Activated naive CD4-positive, alpha-beta T cell treated with anti-CD3 and anti-CD28 coated beads, Interleukin-2, amount 50 U/mL, for 16 hours (primary cell): ENCODE measurements at regions not wholly inside any gene's neighbourhood (a gene's known extent, or its start where the extent isn't known, plus 50 kb on each side); places are given as distances from the start of the nearest gene placed in this dataset.

Source experiments
- DNase-seq: peaks from one replicate; pipeline ENCODE4 v3.0.0-alpha.2; 2020

GRCh38 chr4:110780538-110780937 lies 157.7 kb upstream of the PITX2 start:
- DNase-seq, result no peak

- no peak for DNase-seq
Observed at GRCh38 chr4:110781944-110782343, 159.1 kb upstream of the PITX2 start.

GRCh38 chr4:110787109-110787508 lies 164.2 kb upstream of the PITX2 start:
- no peak for DNase-seq

DNA sequence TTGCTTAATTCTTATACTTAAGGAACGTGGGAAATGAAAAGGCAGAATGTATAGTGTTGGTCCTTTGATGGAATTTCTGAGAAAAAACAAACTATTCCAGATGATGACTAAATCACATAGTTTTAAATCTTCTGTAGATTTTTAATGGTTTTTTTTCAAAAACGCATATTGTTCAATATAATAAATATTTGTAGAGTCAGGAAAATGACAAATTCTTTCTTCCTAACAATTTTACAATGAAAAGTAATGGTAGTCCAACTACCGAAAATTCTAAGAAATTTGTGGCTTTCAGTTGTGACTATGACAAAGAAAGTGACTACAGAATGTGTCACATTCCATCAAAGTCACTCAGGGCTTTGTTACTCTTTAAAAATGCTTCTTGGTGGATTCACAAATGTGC lies 164.8 kb upstream of the PITX2 start:
- no peak for DNase-seq

GRCh38 chr4:110788302-110788701 lies 165.4 kb upstream of the PITX2 start:
- no peak for DNase-seq

DNA sequence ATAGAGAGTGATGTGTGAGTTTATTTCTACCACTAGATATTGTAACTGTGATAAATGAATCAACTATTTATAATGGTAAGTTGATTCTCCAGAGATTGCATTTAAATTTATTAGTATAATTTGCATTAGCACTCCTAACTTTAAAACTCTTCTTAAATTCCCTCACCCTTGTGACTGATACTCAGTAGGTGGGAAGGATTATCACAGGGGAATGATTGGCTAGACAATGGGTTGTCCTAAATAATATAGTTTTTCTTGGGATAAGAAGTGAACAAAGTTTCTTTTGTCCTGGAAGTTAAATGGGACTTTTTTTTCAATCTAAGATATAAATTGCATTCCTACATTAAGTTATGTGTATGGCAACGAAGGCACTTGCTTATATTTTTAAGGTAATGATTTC lies 169.2 kb upstream of the PITX2 start:
- DNase-seq, result no peak

GRCh38 chr4:110793381-110793801 lies 170.5 kb upstream of the PITX2 start:
- no peak for DNase-seq

DNA sequence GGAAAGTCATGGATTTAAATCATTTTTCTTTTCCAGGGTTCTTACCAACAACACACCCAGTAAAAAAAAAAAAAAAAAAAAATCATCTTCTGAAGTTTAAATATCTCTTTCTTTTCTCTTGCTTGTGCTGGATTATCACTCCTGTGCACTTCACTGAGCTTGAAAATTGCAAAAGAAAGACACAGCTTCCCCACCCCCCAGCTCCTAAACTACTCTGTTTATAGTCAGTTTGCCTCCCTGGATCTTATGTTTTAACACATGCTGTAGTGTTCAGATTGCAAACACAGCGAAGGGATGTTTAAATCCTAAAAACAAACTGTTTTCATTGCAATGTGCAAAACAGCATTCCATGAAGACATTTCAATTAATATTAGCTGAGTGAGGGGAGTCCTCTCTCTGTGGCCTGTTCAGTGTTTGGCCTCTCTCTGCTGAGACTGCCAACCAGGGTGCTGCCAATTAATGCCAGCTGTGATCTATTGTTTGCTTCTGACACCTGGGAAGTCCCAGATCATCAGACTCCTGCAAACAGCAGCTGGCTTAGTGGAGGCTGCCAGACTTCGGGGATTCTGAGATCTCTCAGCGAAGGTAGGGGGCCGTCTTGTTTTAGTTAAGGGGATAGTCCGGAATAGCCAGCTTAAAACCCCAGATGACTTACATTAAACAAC lies 171.1 kb upstream of the PITX2 start:
- DNase-seq, result no peak

GRCh38 chr4:110795971-110796370 lies 173.1 kb upstream of the PITX2 start:
- no peak for DNase-seq

- DNase-seq, result no peak
Observed at GRCh38 chr4:110797486-110797885, 174.6 kb upstream of the PITX2 start.

DNA sequence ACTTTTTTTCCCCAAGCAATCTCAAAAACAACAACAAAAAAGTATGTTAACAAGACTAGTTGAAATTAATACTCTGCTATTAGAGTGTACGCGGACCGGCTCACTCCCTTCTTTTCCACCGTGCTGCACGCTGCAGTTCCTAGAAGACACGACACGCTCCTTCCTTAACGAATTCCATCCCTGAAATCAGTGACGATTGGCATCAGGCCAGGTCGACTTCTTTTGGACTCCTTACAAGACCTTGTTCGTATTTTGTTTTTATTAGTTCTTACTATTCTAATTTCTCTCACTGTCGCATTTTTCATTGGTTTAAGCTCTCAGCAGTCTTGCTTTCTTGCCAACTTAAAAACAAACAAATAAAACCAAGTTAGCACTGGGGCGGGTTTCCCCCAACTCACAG lies 175.8 kb upstream of the PITX2 start:
- no peak for DNase-seq

- no peak for DNase-seq
Observed at GRCh38 chr4:110799211-110799610, 176.3 kb upstream of the PITX2 start.

DNA sequence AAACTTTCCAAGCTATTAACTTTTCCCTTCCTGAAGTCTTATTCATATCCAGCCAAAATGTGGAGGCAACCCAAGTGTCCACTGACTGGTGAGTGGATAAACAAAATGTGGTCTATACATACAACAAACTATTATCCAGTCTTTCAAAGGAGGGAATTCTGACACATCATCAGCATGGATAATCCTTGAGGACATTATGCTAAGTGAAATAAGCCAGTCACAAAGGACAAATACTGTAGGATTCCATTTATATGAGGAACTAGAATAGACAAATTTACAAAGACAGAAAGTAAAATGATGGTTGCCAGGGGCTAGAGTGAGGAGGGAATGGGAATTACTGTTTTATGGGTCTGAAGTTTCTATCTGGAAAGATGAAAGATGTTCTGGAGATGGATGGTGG lies 178.7 kb upstream of the PITX2 start:
- DNase-seq, result no peak

DNA sequence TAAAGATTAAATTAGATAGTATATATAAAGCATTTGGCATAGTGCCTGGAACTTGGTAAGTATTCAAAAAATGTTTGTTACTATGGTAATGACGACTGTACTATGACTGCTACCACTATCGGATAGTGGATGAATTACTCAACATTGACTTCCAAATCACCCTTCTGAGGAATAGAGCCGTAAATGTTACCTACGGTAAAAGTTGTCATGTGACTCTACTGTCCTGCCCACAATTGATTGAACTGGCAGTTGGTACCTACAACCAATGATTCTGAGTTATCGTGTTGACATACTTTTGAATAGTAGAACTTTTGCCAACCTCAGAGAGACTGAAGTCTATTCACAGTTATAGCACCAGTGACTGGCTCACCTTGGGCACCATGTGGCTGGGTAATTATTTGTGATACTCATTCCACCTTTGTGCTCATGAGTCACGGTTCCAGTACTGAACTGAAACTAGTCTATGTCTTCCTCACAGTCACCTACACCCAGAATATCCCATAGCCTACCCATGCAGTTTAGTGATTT lies 185.5 kb upstream of the PITX2 start:
- no peak for DNase-seq

DNA sequence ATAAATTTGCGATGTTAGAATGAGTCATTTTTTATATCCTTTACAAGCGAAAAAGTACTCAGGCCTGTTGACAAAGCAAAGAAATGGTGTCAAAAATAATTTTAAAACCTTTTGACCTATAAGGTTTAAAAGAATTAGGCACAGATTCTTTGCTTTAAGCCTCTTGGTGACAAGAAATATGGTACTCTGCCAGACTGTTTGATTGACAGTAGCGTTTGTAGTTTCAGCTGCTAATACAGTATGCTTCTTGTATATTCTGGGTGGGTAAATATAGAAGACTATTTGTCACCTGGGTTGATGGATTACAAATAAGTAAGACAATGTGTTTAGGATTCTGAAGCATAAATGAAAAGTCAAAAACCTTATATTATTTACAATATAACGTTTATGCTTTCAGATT lies 193.1 kb upstream of the PITX2 start:
- no peak for DNase-seq

- no peak for DNase-seq
Observed at GRCh38 chr4:110816367-110816766, 193.5 kb upstream of the PITX2 start.

DNA sequence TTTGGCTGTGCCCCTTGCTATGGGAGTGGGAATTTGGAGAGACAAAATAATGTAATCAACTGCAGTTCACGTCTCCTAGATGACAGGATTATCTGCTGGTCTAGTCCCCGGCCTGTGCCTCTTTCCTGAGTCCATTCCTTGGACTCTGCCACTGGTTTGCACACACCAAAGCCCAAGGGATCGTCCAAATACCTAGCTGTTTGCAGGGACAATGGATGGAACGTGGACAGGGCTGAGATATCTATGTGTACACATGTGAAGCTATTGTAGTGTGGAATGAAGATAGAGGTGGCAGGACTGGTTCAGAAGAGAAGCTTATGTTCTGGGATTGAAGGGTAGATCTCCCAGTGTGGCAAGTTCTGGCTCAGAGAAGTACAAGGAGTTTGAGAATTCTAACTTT lies 198.3 kb upstream of the PITX2 start:
- no peak for DNase-seq

- DNase-seq, result no peak
Observed at GRCh38 chr4:110823251-110823650, 200.4 kb upstream of the PITX2 start.

GRCh38 chr4:110824344-110824743 lies 201.5 kb upstream of the PITX2 start:
- no peak for DNase-seq

DNA sequence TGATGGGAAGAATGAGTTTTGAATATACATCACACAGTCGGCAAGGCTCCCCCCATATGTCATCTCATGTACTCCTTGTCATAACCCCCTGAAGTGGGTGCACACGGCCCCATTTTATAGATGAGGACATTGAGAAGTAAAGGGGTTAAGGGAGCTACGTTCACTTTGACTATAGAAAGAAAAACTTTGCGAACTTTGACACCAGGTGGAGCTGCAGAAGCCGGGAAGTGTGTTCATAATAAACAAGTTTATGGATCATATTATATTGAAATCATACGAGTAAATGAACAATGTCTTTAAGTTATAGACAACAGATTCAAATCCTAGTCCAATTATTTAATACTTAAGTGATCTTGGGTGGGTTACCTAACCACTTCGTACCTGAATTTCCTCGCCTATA lies 203.8 kb upstream of the PITX2 start:
- DNase-seq, result no peak

DNA sequence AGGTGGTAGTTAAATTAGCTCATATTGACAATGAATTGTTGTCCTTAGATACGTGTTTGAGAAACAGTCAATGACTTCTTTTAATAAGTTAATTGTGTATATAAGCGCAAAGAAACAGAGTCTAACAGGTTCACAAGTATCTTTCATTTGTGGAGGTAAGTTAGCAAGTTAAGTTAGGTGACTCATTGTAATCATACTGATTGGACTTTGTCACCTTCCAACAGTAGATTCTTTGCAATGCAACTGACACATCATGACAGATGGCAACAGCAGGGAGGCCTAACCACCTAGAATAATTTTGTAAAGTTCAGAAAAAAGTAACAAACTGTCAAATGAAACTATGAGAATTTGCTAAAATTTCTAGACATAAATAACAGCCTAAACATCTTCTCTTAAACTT lies 207.6 kb upstream of the PITX2 start:
- no peak for DNase-seq

GRCh38 chr4:110837896-110838450 lies 215.1 kb upstream of the PITX2 start:
- no peak for DNase-seq

- no peak for DNase-seq
Observed at GRCh38 chr4:110840221-110840654, 217.4 kb upstream of the PITX2 start.

DNA sequence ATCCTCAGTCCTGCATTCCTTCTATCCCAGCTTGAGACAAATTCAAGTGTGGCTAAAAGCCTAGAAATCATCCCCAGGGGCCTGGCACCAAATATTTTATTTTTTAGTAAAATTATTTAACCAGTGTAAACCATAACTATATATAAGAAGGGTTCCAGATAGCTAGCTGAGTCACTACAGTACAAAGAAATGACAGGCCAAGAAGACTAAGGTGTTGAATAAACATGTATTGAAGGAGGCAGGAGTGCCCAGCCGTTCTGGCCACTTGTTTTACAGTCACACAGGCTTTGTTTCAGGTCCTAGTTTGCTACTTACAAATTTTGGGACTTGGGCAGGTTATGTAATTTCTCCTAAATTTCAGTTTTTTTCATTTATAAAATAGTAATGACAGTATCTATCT lies 225.9 kb upstream of the PITX2 start:
- DNase-seq, result no peak

DNA sequence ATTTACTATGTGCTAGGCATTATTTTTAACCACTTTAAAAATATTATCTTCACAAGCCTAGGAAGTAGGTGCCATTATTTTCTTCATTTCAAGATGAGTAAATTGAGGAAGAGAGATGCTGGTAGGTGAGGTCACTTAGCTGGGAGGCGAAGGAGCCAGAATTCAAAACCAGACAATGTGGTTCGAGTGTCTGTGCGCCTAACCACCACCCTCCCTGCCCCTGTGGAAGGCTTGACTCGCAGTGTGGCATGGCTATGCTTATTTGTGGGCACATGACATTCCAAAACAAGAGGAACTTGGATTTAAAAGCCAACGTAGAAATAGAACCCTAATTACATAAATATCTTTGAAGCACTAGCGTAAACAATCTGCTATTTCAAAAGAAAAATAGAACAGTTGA lies 226.6 kb upstream of the PITX2 start:
- no peak for DNase-seq
